DND-41 (cell line): ENCODE measurements at regions not wholly inside any gene's neighbourhood (a gene's known extent, or its start where the extent isn't known, plus 50 kb on each side); places are given as distances from the start of the nearest gene placed in this dataset.

Experiments used
- EZH2 ChIP-seq: IDR thresholded peaks from 3 replicates; pipeline ENCODE4 v1.6.1; 2012; ENCODE audit warnings: borderline replicate concordance, low read depth, mild to moderate bottlenecking, moderate library complexity, low read length, inconsistent platforms; ENCODE audit not compliant: severe bottlenecking
- TF ChIP-seq, protein P1 (sequence below): IDR thresholded peaks from 2 replicates; pipeline ENCODE4 v1.5.1; 2012; ENCODE audit warnings: borderline replicate concordance, low read length, moderate library complexity, mild to moderate bottlenecking; ENCODE audit not compliant: poor library complexity, severe bottlenecking; ENCODE audit errors: extremely low read depth

DNA sequence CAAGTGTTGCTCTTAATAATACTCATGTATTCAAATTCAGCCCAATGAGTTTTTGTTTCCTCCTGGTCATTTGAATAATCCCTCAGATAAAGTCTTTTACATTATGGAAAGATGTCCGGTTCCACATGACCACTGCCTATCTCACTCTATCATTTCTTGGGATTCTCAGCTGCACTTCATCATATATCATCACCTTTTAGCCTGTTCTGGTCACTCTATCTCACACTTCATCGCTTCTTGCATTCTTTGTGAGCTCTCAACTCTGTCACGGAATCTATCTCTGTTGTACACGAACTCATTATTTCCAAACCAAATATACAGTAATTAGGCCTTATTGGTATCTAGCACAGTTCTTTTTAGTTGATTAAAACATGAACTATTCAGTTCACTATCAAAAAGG is 126.9 kb upstream of the HAND2 start:
- TF ChIP-seq, protein P1, sequence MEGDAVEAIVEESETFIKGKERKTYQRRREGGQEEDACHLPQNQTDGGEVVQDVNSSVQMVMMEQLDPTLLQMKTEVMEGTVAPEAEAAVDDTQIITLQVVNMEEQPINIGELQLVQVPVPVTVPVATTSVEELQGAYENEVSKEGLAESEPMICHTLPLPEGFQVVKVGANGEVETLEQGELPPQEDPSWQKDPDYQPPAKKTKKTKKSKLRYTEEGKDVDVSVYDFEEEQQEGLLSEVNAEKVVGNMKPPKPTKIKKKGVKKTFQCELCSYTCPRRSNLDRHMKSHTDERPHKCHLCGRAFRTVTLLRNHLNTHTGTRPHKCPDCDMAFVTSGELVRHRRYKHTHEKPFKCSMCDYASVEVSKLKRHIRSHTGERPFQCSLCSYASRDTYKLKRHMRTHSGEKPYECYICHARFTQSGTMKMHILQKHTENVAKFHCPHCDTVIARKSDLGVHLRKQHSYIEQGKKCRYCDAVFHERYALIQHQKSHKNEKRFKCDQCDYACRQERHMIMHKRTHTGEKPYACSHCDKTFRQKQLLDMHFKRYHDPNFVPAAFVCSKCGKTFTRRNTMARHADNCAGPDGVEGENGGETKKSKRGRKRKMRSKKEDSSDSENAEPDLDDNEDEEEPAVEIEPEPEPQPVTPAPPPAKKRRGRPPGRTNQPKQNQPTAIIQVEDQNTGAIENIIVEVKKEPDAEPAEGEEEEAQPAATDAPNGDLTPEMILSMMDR: no peak
- TF ChIP-seq EZH2: no peak
